ENCODE measurements at regions not wholly inside any gene's neighbourhood (a gene's known extent, or its start where the extent isn't known, plus 50 kb on each side); places are given as distances from the start of the nearest gene placed in this dataset.

- TF ChIP-seq CTCF (IDR thresholded peaks at IDR 0.05) (no peak), POLR2A (IDR thresholded peaks at IDR 0.05) (no peak)
Observed at GRCh38 chr1:63262459-63262770, 60.0 kb upstream of the FOXD3 start.
